Limb (tissue), 2 donors: ENCODE measurements at regions not wholly inside any gene's neighbourhood (a gene's known extent, or its start where the extent isn't known, plus 50 kb on each side); places are given as distances from the start of the nearest gene placed in this dataset.
"Not testable (repeated sequence)": the region's sequence is repeated elsewhere in the genome, so short reads cannot be mapped to it uniquely, and the experiment has no call there.

Experiments used
- DNase-seq, 2 donors: peaks; one replicate each; pipeline ENCODE4 v3.0.0-alpha.2; 2016; ENCODE audit errors: extremely low spot score in 2 of 2

DNA sequence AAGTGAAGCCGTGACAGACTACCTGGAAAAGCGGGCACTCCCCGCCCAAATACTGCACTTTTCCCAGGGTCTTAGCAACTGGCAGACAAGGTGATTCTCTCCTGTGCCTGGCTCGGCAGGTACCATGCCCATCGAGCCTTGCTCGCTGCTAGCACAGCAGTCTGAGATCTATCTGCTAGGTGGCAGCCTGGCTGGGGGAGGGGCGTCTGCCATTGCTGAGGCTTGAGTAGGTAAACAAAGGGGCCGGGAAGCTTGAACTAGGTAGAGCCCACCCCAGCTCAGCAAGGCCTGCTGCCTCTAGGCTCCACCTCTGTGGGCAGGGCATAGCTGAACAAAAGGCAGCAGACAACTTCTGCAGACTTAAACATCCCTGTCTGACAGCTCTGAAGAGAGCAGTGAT is 406.3 kb downstream of the NDFIP2 start:
- DNase-seq: not testable (repeated sequence)

DNA sequence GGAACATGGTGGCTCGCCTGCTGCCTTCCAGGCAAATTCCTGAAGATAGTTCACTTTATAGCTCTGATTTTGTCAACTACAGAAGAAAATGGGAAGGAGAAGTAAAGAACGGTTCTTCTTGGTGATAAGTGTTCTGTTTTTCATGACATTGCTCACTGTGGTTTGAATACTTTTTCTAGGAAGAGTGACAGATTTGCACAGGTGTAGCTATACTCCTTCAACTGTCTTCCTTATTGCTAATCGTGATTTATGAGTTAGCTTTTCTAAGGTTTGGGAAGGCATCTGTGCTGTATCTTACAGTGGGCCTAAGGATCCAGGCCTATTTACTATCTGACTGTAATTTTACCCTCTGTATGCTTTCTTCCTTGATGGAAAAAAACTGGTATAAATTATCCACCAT is 405.6 kb downstream of the NDFIP2 start:
- no peak for DNase-seq

DNA sequence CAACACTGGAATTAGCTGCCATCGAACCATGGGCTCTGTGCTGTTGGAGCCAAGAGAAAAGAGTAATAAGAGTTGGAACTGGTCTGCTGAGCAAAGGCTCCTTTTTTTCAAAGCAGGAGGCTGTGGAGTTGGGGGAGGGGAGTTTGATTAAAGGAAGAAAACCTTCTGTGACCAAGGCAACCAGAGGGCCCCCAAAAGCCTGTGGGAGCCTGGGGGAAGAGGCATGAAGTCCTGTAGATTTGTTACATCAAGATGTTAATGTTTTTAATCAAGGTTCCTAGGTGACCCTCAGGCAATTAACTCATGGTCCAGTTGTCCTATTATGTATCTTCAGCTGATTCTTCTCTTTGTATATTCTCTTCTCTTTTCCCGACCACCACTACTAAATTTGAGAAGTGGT is 403.9 kb downstream of the NDFIP2 start:
- DNase-seq: no peak

- no peak for DNase-seq
These were observed 402.3 kb downstream of the NDFIP2 start for GRCh38 chr13:79883216-79883615.

GRCh38 chr13:79880818-79881217 is 399.9 kb downstream of the NDFIP2 start:
- no peak for DNase-seq

DNA sequence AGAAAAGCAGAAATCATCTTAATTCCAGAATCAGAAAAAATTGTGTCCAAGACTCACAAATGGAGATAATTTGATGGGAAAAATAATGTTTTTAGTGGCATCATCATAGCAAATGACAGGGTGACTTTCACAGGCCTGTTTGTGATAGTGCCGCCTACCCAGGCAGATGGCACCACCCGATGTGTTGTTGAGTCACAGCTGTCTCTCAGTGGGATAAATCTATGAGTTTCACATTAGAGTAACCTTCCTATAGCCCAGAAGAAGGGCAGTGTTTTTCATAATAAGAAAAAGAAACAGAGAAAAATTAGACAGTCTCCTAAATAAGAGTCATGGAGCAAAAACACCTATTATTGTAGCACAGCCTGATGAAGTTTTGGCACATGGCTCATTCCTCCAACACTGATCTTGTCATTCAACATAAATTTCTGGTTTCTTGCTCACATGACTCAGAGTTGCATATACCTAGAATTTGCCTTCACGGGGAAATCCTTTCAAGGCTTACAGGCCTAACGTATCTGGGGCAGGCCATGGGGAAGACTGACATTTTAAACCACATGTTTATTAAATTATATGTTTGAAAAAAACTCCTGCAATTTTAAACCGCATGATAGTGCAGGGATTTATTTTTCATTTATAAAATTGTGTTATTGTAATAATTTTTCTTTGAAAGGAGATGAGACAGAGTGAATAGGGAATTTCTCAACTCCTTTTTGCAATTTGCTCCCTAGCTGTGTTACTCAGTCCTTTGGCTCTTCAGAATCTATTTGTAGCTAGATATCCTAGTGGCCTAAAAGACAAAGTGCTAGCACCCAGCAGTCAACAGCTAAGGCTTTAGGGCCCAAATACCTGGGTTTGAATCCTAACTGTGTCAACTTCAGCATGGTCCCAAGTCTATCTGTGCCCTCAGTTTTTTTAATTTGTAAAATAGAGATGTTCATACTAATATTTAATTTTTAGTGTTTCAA is 393.7 kb downstream of the NDFIP2 start:
- DNase-seq: no peak

DNA sequence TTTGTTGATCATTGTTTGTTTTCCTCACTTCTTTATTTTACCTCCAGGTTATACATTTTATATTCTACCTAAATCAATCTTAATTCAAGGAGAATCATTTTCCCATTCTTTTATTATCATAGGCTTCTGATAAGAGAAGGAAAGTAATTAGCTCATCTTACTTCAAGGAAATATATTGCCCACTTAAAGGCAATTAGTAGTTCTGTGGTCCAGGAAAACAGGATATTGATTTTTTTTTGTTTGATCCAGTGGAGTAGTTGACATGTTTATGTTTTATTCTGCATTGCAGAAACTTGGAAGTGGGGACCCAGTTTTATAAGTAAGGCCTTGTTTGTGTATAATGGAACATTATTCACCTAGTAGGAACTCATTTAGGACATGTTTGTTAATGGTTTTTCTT is 390.6 kb downstream of the NDFIP2 start:
- DNase-seq: no peak

DNA sequence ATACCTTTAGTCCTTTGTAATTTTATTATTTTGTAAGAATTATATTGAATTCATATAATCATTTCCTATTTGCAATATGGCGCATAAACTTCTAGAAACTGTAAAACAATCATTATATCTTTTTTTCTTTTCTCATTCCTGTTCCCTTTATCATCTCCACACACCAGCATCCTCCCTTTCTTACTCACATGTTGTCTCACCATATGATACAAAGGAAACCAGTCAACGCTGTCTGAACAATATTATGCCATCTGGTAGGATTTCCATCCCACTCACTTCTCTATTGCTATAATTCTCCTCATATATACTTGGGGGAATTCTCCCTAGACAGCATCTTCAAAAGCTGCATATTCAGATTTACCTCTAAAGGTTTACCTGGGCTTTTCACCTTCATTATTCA is 389.8 kb downstream of the NDFIP2 start:
- DNase-seq: no peak

DNA sequence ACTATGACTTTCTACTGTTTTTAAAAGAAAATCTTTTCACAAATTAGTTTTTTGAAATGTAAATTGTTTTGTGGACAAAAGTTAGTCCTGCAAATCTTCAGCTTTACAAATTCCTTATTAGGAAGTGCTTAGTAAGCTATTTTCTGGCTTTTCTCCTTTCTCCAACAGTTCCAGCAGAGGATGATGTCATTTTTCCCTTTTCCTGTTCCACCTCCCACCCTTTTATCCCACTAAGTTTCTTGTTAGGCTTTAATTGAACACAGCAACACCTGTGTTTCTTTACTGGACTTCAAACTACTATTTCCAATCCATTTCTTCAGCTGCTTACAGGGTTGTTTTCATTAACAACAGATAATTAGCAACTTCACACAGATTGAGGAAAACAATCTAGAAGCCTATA is 389.2 kb downstream of the NDFIP2 start:
- no peak for DNase-seq

- no peak for DNase-seq
These were observed 388.4 kb downstream of the NDFIP2 start for GRCh38 chr13:79869326-79869725.

GRCh38 chr13:79867254-79867653 is 386.3 kb downstream of the NDFIP2 start:
- no peak for DNase-seq

DNA sequence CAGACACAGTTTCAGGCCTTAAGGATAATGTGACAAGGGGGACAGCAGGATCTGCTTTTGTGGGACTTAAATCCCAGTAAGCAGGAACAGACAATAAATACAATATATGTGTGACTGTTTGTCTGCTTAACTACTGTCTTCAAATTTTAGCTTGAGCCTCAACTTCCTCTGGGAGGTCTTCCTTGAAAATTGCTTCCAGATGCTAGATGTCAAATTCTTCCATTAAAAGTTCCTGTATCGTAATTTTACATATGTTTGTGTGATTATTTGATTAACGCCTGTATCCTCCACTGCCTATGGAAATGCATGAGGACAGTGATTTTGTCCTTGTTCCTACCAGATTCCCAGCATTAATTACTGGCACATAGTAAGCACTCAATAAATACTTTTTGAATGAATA is 385.5 kb downstream of the NDFIP2 start:
- DNase-seq: no peak

GRCh38 chr13:79862515-79862914 is 381.6 kb downstream of the NDFIP2 start:
- DNase-seq: no peak

- no peak for DNase-seq
These were observed 380.8 kb downstream of the NDFIP2 start for GRCh38 chr13:79861731-79862130.

DNA sequence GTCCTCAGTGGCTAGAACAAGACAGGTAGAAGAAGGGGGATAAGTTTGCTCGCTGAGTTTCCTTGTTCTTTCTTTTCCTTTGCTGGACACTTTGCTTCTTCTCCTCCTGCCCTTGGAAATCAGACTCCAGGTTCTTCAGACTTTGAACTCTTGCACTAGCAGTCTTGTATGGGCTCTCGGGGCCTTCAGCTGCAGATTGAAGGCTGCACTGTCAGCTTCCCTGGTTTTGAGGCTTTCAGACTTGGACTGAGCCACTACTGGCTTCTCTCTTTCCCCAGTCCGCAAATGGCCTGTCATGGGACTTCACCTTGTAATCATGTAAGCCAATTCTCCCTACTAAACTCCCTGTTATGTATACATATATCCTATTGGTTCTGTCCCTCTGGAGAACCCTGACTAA is 379.8 kb downstream of the NDFIP2 start:
- no peak for DNase-seq

GRCh38 chr13:79859756-79860155 is 378.8 kb downstream of the NDFIP2 start:
- no peak for DNase-seq

GRCh38 chr13:79853251-79853650 is 372.3 kb downstream of the NDFIP2 start:
- DNase-seq: no peak

- no peak for DNase-seq
These were observed 370.4 kb downstream of the NDFIP2 start for GRCh38 chr13:79851318-79851717.

DNA sequence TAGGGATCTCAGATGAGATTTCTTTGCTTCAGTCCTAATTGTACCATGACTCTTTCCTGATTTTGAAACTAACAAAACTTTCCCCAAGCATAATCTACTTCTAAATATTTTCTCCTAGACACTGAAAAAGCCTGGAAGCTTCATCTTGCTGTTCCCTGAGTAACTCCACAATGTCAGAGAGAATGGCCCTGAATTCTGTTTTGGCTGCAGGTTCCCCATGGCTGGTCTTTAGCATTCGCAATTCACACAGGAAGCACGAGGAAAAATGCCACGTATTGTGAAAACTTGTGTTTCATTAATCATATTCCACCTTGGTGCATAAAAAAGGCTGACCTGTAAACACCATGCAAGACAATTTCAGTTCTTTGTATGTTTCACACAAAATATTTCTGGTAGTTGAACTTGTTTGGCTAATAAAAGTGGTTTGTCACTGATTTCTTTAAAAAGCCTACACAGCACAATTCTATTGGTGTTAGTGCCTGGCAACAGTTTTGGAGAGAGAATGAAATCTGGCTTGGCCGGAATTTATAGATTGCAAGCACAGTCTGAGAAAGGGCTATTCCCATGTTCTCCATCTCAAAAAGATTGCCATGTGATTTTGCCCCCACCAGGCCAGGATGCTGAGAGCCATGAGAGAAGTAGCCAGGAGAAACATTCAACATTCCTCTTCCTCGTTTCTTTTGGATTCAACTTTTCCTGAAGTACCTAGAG is 367.1 kb downstream of the NDFIP2 start:
- no peak for DNase-seq

GRCh38 chr13:79846386-79846785 is 365.4 kb downstream of the NDFIP2 start:
- no peak for DNase-seq

DNA sequence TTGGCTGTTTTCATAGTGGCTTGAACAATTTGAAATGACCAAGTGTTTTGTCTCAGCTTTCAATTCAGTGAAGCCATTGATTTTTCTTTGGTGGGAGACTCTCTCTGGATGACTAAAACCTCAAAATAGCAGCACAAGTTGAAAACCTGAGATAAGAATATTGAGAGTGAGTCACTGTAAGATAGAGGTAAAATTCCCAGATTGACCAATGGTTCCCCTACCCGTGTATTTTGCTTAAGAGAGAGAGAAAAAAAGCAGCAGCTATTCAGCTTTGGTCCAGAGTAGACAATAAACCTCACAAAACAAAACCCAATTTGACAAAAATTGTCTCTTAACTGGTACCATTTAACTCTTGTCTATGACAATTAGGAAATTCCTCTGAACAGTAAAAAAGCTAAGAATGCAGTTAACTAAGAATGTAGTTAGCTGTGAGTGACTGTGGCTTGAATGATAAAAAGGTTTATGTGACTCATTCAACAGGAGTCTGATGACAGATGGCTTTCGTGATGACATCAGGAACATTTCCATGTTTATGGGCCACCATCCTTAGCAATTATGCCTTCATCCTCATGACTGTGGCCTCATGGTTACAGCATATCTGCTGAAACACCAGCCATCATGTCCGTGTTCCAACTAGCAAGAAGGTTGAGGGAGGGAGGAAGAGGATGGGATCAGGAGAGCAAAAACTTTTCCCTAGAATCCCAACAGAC is 356.9 kb downstream of the NDFIP2 start:
- DNase-seq: no peak

- not testable (repeated sequence) for DNase-seq
These were observed 355.2 kb downstream of the NDFIP2 start for GRCh38 chr13:79836121-79836520.
